DOHH2 (cell line): ENCODE measurements at regions not wholly inside any gene's neighbourhood (a gene's known extent, or its start where the extent isn't known, plus 50 kb on each side); places are given as distances from the start of the nearest gene placed in this dataset.

ENCODE experiments used
- H3F3A ChIP-seq: fragments of 200-600 bp; sonication (generic), shearing (Covaris generic); 2 replicates; pipeline ENCODE4 v1.6.0; 2016; ENCODE audit warnings: antibody characterized with exemption, mild to moderate bottlenecking; ENCODE audit not compliant: control insufficient read depth, insufficient read depth
- H3K27ac ChIP-seq: fragments of 200-600 bp; sonication (generic); 2 replicates; pipeline ENCODE4 v1.5.1; 2014; ENCODE audit warnings: low read depth, mild to moderate bottlenecking, low read length, moderate library complexity
- H3K27me3 ChIP-seq: fragments of 200-600 bp; sonication (generic); 2 replicates; pipeline ENCODE4 v1.6.1; 2014; ENCODE audit warnings: mild to moderate bottlenecking, low read length, mixed read lengths; ENCODE audit not compliant: control insufficient read depth
- H3K36me3 ChIP-seq: fragments of 200-600 bp; sonication (generic); 2 replicates; pipeline ENCODE4 v1.6.1; 2014; ENCODE audit warnings: mild to moderate bottlenecking, low read length, moderate library complexity, mixed read lengths; ENCODE audit not compliant: control insufficient read depth
- H3K4me1 ChIP-seq: fragments of 200-600 bp; sonication (generic); 2 replicates; pipeline ENCODE4 v1.6.1; 2014; ENCODE audit warnings: mild to moderate bottlenecking, low read length, mixed read lengths; ENCODE audit not compliant: control insufficient read depth
- H3K4me2 ChIP-seq: fragments of 200-600 bp; sonication (generic); 2 replicates; pipeline ENCODE4 v1.6.0; 2014; ENCODE audit warnings: mild to moderate bottlenecking, low read length, moderate library complexity
- H3K4me3 ChIP-seq: fragments of 200-600 bp; sonication (generic); 2 replicates; pipeline ENCODE4 v1.5.1; 2014; ENCODE audit warnings: mild to moderate bottlenecking, low read length, mixed read lengths
- H3K79me2 ChIP-seq: fragments of 200-600 bp; sonication (generic); 2 replicates; pipeline ENCODE4 v1.6.1; 2014; ENCODE audit warnings: mild to moderate bottlenecking, low read length, mixed read lengths; ENCODE audit not compliant: control insufficient read depth
- H3K9me2 ChIP-seq: fragments of 200-600 bp; sonication (generic); replicated peaks from 2 replicates; pipeline ENCODE4 v1.6.1; 2014; ENCODE audit warnings: mild to moderate bottlenecking, low read length, mixed read lengths; ENCODE audit not compliant: control insufficient read depth
- H3K9me3 ChIP-seq: fragments of 200-600 bp; sonication (generic); 2 replicates; pipeline ENCODE4 v1.6.1; 2014; ENCODE audit warnings: antibody characterized with exemption, low read length, mixed read lengths; ENCODE audit not compliant: control insufficient read depth, insufficient read depth
- H4K20me1 ChIP-seq: fragments of 200-600 bp; sonication (generic); 2 replicates; pipeline ENCODE4 v1.6.0; 2014; ENCODE audit warnings: low read depth, mild to moderate bottlenecking, antibody characterized with exemption, low read length, moderate library complexity; ENCODE audit not compliant: control insufficient read depth, insufficient read depth
- EZH2phosphoT487 ChIP-seq: fragments of 200-600 bp; sonication (generic); IDR thresholded peaks from 2 replicates; pipeline ENCODE4 v1.6.1; 2017; ENCODE audit warnings: borderline replicate concordance, mild to moderate bottlenecking, antibody characterized with exemption, low read length, moderate library complexity, mixed read lengths
- TF ChIP-seq, protein P1 (sequence below): fragments of 200-600 bp; sonication (generic); IDR thresholded peaks from one replicate; pipeline ENCODE4 v1.5.1; 2014; ENCODE audit warnings: antibody characterized with exemption, mild to moderate bottlenecking, low read depth, low read length; ENCODE audit not compliant: poor library complexity, severe bottlenecking

DNA sequence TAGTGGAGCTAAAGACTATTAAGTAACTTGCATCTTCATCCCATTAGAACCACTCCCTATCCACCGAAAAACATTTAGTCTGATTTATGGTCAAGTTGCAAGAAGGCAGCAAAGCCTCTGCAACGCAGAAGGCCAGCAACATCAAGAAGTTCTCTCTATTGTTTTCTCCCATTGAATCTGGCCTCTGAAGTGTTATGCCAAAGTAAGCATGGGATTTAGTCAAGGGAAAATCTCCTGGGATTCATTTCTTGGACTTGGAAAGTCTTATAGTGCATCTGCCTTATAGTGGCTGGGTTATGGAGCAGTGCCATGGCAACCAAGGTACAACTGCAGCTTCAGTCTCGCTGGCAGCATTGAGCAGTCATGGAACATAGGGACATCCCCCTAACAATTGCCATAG, 87.7 kb upstream of the KRR1 start:
- Histone ChIP-seq H3K79me2 (no peaks in the 10 kb centered on the region), H3K4me3 (no peak overlapping the region), H3K9me3 (no peaks in the 10 kb centered on the region), H3K4me1 (no peaks in the 10 kb centered on the region), H3K36me3 (no peaks in the 10 kb centered on the region), H3F3A (no peaks in the 10 kb centered on the region), H3K27ac (no peak overlapping the region), H3K4me2 (no peak overlapping the region), H3K9me2 (0 out of 2 replicates have a peak, but pooled peaks cover 2% of the 10 kb centered on the region), H4K20me1 (no peaks in the 10 kb centered on the region), H3K27me3 (no peaks in the 10 kb centered on the region)
- no peak for TF ChIP-seq EZH2phosphoT487
- TF ChIP-seq, protein P1, sequence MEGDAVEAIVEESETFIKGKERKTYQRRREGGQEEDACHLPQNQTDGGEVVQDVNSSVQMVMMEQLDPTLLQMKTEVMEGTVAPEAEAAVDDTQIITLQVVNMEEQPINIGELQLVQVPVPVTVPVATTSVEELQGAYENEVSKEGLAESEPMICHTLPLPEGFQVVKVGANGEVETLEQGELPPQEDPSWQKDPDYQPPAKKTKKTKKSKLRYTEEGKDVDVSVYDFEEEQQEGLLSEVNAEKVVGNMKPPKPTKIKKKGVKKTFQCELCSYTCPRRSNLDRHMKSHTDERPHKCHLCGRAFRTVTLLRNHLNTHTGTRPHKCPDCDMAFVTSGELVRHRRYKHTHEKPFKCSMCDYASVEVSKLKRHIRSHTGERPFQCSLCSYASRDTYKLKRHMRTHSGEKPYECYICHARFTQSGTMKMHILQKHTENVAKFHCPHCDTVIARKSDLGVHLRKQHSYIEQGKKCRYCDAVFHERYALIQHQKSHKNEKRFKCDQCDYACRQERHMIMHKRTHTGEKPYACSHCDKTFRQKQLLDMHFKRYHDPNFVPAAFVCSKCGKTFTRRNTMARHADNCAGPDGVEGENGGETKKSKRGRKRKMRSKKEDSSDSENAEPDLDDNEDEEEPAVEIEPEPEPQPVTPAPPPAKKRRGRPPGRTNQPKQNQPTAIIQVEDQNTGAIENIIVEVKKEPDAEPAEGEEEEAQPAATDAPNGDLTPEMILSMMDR: no peak

DNA sequence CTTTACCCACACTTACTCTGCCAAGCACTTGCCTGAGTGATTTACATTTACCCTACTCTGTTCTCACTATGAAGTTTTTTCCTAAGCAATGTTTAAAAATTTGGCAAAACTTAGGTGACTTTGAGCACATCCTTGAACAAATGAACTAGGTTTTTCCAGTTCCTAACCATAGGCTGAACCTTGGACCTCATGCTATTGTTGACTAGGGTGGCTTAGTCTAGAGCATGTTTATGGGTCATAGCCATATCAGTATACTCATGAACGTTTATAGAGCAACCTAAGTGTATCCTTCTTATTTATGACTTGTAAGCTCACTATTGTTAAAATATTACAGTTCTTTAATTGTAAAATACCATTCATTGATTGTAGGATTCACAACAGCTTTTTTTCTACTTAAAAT, 85.0 kb upstream of the KRR1 start:
- Histone ChIP-seq H3K79me2 (no peaks in the 10 kb centered on the region), H3K27me3 (peaks cover 5% of the 10 kb centered on the region; the same call in 1 of the 2 replicates)

DNA sequence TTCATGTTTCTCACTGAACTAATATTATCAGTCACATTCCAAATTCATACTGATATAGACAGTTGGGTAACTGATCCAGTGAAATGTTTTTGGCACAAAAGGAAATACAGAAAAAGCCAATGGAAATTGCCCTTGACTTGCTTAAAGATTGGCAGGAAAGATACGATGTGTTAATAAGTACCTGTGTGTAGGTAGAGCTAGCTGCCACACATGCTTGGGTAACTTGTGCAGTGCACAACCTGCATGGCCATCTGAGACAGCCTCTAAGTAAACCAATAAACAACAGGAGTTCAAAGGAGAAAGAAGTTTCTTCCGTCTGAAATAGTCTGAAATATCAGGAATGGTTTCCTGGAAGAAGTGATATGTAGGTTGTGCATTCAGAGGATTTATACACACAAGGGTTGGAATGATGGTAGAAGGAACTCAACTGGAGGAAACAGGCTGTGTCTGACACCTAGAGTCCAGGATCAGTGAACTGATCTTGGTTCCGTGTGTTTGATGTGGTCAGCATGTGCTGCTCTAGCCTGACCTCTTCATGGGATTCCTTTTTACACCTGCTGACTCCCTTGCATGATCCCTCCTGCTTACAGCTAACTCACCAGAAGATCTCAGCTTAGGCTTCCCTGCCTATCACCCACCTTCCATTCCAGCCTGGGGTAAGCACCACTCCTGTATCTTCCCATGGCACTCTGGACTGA, 81.4 kb upstream of the KRR1 start:
- H3K27me3 ChIP-seq: peaks cover 5% of the 10 kb centered on the region; the same call in 1 of the 2 replicates
- no peak overlapping the region for H3K4me2 ChIP-seq
- H3K9me2 ChIP-seq: no peaks in the 10 kb centered on the region; the same call in 1 of the 2 replicates
- H3K9me3 ChIP-seq: no peaks in the 10 kb centered on the region
- H3K79me2 ChIP-seq: no peaks in the 10 kb centered on the region
- no peaks in the 10 kb centered on the region for H3K4me1 ChIP-seq
- no peaks in the 10 kb centered on the region for H3F3A ChIP-seq
- H3K36me3 ChIP-seq: no peaks in the 10 kb centered on the region
- H3K4me3 ChIP-seq: no peak overlapping the region
- no peaks in the 10 kb centered on the region for H4K20me1 ChIP-seq
- TF ChIP-seq, protein P1: no peak
- TF ChIP-seq EZH2phosphoT487: no peak
- no peak overlapping the region for H3K27ac ChIP-seq

More for the DNA sequence above, 85.0 kb upstream of the KRR1 start:
- H3K9me2 ChIP-seq: peaks cover 2% of the 10 kb centered on the region; the same call in 1 of the 2 replicates
- no peaks in the 10 kb centered on the region for H3K36me3 ChIP-seq
- H4K20me1 ChIP-seq: no peaks in the 10 kb centered on the region
- no peak overlapping the region for H3K27ac ChIP-seq
- no peak overlapping the region for H3K4me2 ChIP-seq
- H3K4me1 ChIP-seq: no peaks in the 10 kb centered on the region
- no peaks in the 10 kb centered on the region for H3F3A ChIP-seq
- TF ChIP-seq, protein P1: no peak
- no peak for TF ChIP-seq EZH2phosphoT487
- H3K9me3 ChIP-seq: no peaks in the 10 kb centered on the region
- H3K4me3 ChIP-seq: no peak overlapping the region
